ENCODE measurements at regions not wholly inside any gene's neighbourhood (a gene's known extent, or its start where the extent isn't known, plus 50 kb on each side); places are given as distances from the start of the nearest gene placed in this dataset.
A peak's percentile ranks its signal among the peaks of the same experiment; 100 is the strongest.

- H3K9me3 ChIP-seq (ENCODE audit: control insufficient read depth, low read length): no peaks in the 10 kb centered on the region
- no peaks in the 10 kb centered on the region for H3K36me3 ChIP-seq (ENCODE audit: control insufficient read depth, insufficient read depth, low read length)
- H3K27ac ChIP-seq: no peak overlapping the region
- peak overlapping the region; percentile 26 for H2AFZ ChIP-seq
- no peaks in the 10 kb centered on the region for H3K79me2 ChIP-seq
- no peak overlapping the region for H3K4me3 ChIP-seq (ENCODE audit: low read depth, low read length)
- no peak overlapping the region for H3K9ac ChIP-seq
- no peak for TF ChIP-seq CTCF (IDR thresholded peaks at IDR 0.05)
- no peaks in the 10 kb centered on the region for H3K27me3 ChIP-seq (ENCODE audit: control insufficient read depth, insufficient read depth, low read length)
- H3K4me2 ChIP-seq (ENCODE audit: low read length): no peak overlapping the region
- peaks cover 18% of the 10 kb centered on the region for H3K4me1 ChIP-seq
Observed at GRCh38 chr10:117424883-117425649, 49.8 kb upstream of the PDZD8 start.

Data from parathyroid adenoma (tissue), 2 donors.